Loucy (cell line): ENCODE measurements at regions not wholly inside any gene's neighbourhood (a gene's known extent, or its start where the extent isn't known, plus 50 kb on each side); places are given as distances from the start of the nearest gene placed in this dataset.

Experiments used
- CTCF ChIP-seq: fragments of 200-600 bp; sonication (generic); conservative IDR thresholded peaks from 2 replicates; pipeline ENCODE4 v1.5.1; 2014; ENCODE audit warnings: mild to moderate bottlenecking, antibody characterized with exemption, low read length
- EZH2phosphoT487 ChIP-seq: fragments of 200-600 bp; IDR thresholded peaks from 2 replicates; pipeline ENCODE4 v1.6.1; 2018; ENCODE audit warnings: antibody characterized with exemption, mild to moderate bottlenecking, moderate library complexity, borderline replicate concordance

DNA sequence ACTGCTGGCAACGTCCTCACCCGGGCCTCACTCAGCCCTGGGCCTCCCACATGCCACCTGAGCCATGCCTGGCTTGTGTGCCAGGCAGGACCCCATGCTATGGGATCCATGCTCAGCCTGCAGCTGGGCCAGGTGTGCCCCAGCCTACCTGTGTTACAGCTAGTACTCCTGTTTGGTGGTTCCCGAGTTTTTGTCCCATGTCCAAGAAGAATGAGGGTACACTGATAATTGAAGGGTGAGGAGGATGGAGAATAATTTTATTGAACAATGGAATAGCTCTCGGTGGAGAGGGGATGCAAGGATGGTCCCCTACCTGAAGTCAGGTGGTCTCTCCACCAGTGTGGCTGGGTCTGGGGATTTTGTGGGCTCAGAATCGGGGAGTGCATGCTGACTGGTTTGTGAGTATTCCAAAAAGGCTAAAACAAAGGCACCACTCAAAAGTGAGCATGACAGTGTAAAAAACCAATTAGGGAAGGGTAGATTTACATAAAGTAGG lies 137.9 kb downstream of the TNFSF18 start:
- TF ChIP-seq EZH2phosphoT487 (no peak), CTCF (no peak)
